ENCODE measurements at regions not wholly inside any gene's neighbourhood (a gene's known extent, or its start where the extent isn't known, plus 50 kb on each side); places are given as distances from the start of the nearest gene placed in this dataset.

DNA sequence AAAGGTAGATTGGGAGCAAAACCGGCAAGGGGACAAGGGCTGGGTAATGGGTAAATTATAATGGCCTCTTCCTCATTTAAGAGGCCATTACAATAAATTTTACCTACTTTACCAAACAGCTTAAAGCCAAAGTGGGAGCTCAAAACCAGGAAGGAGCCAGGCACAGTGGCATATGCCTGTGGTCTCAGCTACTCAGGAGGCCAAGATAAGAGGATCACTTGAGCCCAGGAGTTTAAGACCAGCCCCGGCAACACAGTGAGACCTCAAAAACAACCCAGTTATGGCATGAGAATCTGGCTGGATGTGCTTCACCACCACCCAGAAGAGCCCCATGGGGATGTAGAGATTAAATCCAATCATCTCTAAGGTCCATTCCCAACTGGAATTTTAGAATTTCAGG lies 52.9 kb upstream of the TAF8 start:
- TF ChIP-seq, protein P1, sequence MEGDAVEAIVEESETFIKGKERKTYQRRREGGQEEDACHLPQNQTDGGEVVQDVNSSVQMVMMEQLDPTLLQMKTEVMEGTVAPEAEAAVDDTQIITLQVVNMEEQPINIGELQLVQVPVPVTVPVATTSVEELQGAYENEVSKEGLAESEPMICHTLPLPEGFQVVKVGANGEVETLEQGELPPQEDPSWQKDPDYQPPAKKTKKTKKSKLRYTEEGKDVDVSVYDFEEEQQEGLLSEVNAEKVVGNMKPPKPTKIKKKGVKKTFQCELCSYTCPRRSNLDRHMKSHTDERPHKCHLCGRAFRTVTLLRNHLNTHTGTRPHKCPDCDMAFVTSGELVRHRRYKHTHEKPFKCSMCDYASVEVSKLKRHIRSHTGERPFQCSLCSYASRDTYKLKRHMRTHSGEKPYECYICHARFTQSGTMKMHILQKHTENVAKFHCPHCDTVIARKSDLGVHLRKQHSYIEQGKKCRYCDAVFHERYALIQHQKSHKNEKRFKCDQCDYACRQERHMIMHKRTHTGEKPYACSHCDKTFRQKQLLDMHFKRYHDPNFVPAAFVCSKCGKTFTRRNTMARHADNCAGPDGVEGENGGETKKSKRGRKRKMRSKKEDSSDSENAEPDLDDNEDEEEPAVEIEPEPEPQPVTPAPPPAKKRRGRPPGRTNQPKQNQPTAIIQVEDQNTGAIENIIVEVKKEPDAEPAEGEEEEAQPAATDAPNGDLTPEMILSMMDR (IDR thresholded peaks at IDR 0.05) = no peak
- TF ChIP-seq POLR2A (IDR thresholded peaks at IDR 0.05) = no peak
